ENCODE measurements at regions not wholly inside any gene's neighbourhood (a gene's known extent, or its start where the extent isn't known, plus 50 kb on each side); places are given as distances from the start of the nearest gene placed in this dataset.

DNA sequence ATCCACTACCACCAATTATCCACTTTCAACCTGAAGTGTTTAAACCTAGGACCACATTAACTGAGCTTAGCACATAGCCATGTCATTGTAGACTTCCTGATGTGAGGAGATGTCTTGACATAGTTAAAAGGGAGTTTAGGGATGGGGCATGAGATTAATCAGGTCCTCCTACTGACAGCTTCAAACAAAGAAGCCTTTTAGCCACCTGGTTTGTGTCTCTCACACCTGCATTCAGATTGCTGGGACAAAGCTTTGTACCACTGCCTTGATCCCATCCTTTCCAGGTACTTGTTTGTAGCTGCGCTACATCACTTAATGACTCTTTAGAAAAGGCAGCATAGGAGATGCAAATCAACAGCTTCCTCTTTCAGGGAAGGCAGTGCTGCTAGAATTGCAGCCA, 340.7 kb upstream of the DDHD1 start:
- H3K36me3 Mint-ChIP-seq (ENCODE audit: low read depth, unreplicated experiment) = no peaks in the 10 kb centered on the region
- no peak overlapping the region for H3K4me3 Mint-ChIP-seq (ENCODE audit: unreplicated experiment)
- no peak overlapping the region for H3K27ac Mint-ChIP-seq (ENCODE audit: unreplicated experiment)
- no peaks in the 10 kb centered on the region for H3K9me3 Mint-ChIP-seq (ENCODE audit: unreplicated experiment)
- TF ChIP-seq CTCF (IDR thresholded peaks at IDR 0.05; ENCODE audit: unreplicated experiment) = no peak
- no peaks in the 10 kb centered on the region for H3K4me1 Mint-ChIP-seq (ENCODE audit: unreplicated experiment)
- no peaks in the 10 kb centered on the region for H3K27me3 Mint-ChIP-seq (ENCODE audit: unreplicated experiment)
- DNase-seq (ENCODE audit: low spot score) = no peak

GRCh38 chr14:53493320-53493719, 340.2 kb upstream of the DDHD1 start:
- Mint-ChIP-seq H3K36me3 (ENCODE audit: low read depth, unreplicated experiment) (no peaks in the 10 kb centered on the region), H3K27me3 (ENCODE audit: unreplicated experiment) (no peaks in the 10 kb centered on the region), H3K9me3 (ENCODE audit: unreplicated experiment) (no peaks in the 10 kb centered on the region), H3K4me3 (ENCODE audit: unreplicated experiment) (no peak overlapping the region), H3K27ac (ENCODE audit: unreplicated experiment) (no peak overlapping the region), H3K4me1 (ENCODE audit: unreplicated experiment) (no peaks in the 10 kb centered on the region)
- no peak for DNase-seq (ENCODE audit: low spot score)
- no peak for TF ChIP-seq CTCF (IDR thresholded peaks at IDR 0.05; ENCODE audit: unreplicated experiment)

DNA sequence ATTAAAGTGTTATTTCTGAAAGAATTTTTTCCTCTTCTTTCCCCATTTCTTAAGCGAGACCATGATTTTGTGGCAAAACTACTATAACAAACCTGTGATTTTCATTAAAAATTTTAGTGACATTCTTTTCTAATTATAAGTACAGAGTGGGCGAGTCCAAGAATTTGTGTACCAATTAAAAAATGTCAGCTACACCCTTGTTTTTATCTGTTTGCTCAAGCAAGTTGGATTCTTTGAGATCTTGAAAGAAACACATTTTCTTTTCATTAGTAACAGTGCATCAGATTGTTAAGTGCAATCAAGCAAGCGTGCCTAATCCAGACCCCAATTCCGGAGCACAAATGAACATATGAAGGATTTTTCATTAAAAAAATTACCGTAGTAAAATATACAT, 338.8 kb upstream of the DDHD1 start:
- H3K27ac Mint-ChIP-seq (ENCODE audit: unreplicated experiment) = no peak overlapping the region
- TF ChIP-seq CTCF (IDR thresholded peaks at IDR 0.05; ENCODE audit: unreplicated experiment) = no peak
- no peaks in the 10 kb centered on the region for H3K27me3 Mint-ChIP-seq (ENCODE audit: unreplicated experiment)
- no peaks in the 10 kb centered on the region for H3K9me3 Mint-ChIP-seq (ENCODE audit: unreplicated experiment)
- DNase-seq (ENCODE audit: low spot score) = no peak
- H3K4me1 Mint-ChIP-seq (ENCODE audit: unreplicated experiment) = no peaks in the 10 kb centered on the region
- H3K4me3 Mint-ChIP-seq (ENCODE audit: unreplicated experiment) = no peak overlapping the region
- no peaks in the 10 kb centered on the region for H3K36me3 Mint-ChIP-seq (ENCODE audit: low read depth, unreplicated experiment)

DNA sequence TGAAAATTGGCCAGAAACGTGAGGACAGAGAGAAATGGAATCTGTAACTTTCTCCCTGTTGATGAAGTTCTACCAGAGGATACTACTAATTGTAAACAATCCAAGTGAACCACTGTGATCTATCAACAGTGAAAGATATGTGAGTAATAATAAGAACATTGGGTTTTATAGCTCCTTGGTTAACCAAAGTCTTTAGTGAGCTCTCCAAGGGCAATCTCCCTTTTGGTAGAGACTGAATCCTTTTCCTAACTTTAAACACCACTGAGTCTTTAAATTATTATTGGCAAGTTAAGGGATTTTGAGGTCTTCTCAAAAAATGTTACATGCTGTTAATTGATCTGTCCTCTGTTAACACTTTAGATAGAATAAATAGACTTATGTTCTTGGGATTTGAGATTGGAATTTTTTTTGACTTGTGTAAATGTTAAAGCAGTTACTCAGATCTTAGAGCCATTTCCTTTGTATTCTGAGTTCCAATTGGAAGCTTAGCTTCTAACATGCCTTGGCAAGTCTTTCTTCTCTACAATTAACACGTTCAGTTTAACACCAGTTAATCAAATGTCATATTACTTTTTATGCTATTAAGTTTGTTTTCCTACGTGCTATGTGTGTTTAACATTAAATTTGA, 338.2 kb upstream of the DDHD1 start:
- H3K9me3 Mint-ChIP-seq (ENCODE audit: unreplicated experiment) = no peaks in the 10 kb centered on the region
- no peak overlapping the region for H3K27ac Mint-ChIP-seq (ENCODE audit: unreplicated experiment)
- no peak overlapping the region for H3K4me3 Mint-ChIP-seq (ENCODE audit: unreplicated experiment)
- H3K4me1 Mint-ChIP-seq (ENCODE audit: unreplicated experiment) = no peaks in the 10 kb centered on the region
- TF ChIP-seq CTCF (IDR thresholded peaks at IDR 0.05; ENCODE audit: unreplicated experiment) = no peak
- no peaks in the 10 kb centered on the region for H3K36me3 Mint-ChIP-seq (ENCODE audit: low read depth, unreplicated experiment)
- no peaks in the 10 kb centered on the region for H3K27me3 Mint-ChIP-seq (ENCODE audit: unreplicated experiment)
- no peak for DNase-seq (ENCODE audit: low spot score)

DNA sequence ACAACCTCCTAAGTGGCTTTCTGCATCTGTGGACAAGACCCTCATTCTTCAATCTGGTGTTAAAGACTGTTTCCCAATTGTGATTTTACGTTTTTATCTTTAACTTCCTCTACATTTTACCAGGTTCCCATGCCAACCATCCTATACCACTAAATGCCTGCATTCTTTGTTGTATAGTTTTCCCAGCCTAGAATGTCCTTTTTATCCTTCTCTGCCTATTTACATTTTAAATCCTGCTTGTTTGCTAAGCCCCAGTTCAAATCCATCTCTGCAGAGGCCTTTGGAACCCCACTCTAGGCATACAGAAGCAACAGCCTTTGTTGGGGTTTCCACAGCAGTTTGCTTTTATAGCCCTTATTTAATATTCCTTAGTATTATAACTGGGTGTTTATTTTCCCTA, 325.1 kb upstream of the DDHD1 start:
- DNase-seq (ENCODE audit: low spot score) = no peak
- Mint-ChIP-seq H3K36me3 (ENCODE audit: low read depth, unreplicated experiment) (no peaks in the 10 kb centered on the region), H3K27ac (ENCODE audit: unreplicated experiment) (no peak overlapping the region), H3K4me3 (ENCODE audit: unreplicated experiment) (no peak overlapping the region), H3K4me1 (ENCODE audit: unreplicated experiment) (no peaks in the 10 kb centered on the region), H3K27me3 (ENCODE audit: unreplicated experiment) (no peaks in the 10 kb centered on the region), H3K9me3 (ENCODE audit: unreplicated experiment) (peaks cover 6% of the 10 kb centered on the region)
- TF ChIP-seq CTCF (IDR thresholded peaks at IDR 0.05; ENCODE audit: unreplicated experiment) = no peak

Measured in endothelial cell (in vitro differentiated cells).